CD8-positive, alpha-beta memory T cell (primary cell): ENCODE measurements at regions not wholly inside any gene's neighbourhood (a gene's known extent, or its start where the extent isn't known, plus 50 kb on each side); places are given as distances from the start of the nearest gene placed in this dataset.

Experiments used
- CTCF ChIA-PET: fragments of 350-600 bp; sonication (Branson Sonifier 250); formaldehyde crosslinking; loops from one replicate; lab custom pipeline; 2021; ENCODE audit warnings: antibody characterized with exemption; lab: Charles Lee
- POLR2A ChIA-PET: fragments of 350-600 bp; sonication (Branson Sonifier 250); formaldehyde crosslinking; loops from one replicate; lab custom pipeline; 2021; ENCODE audit warnings: antibody characterized with exemption; lab: Charles Lee
- DNase-seq, 5 donors: peaks; one replicate each; pipeline versions ENCODE4 v3.0.0 to v3.0.0-alpha.2; 2020 to 2022; ENCODE audit warnings: mixed read lengths in 1 of 5
- H3K27ac ChIP-seq: one replicate; pipeline ENCODE4 v1.7.0; 2013; ENCODE audit warnings: low read depth, mild to moderate bottlenecking, low read length, moderate library complexity
- H3K27me3 ChIP-seq: 2 replicates; pipeline ENCODE4 v1.7.0; 2013; ENCODE audit warnings: low read length, mild to moderate bottlenecking; ENCODE audit not compliant: insufficient read depth, poor library complexity, severe bottlenecking
- H3K36me3 ChIP-seq: 2 replicates; pipeline ENCODE4 v1.7.0; 2013; ENCODE audit warnings: mild to moderate bottlenecking, low read length, moderate library complexity; ENCODE audit not compliant: insufficient read depth
- H3K4me1 ChIP-seq: 2 replicates; pipeline ENCODE4 v1.7.0; 2013; ENCODE audit warnings: mild to moderate bottlenecking, low read length, moderate library complexity; ENCODE audit not compliant: insufficient read depth
- H3K4me3 ChIP-seq: 2 replicates; pipeline ENCODE4 v1.7.0; 2013; ENCODE audit warnings: mild to moderate bottlenecking, low read length
- H3K9me3 ChIP-seq: 2 replicates; pipeline ENCODE4 v1.7.0; 2013; ENCODE audit warnings: mild to moderate bottlenecking, low read length
- H3K27ac Mint-ChIP-seq, 8 donors: one replicate each; pipeline ENCODE4 v1.8.0; 2020 to 2021; ENCODE audit warnings: mixed read lengths in 8 of 8, mild to moderate bottlenecking in 6 of 8, inconsistent platforms in 3 of 8, moderate library complexity in 3 of 8
- H3K27me3 Mint-ChIP-seq, 2 donors: one replicate each; pipeline ENCODE4 v1.8.0; 2020 to 2021; ENCODE audit warnings: mixed read lengths in 2 of 2, mild to moderate bottlenecking in 1 of 2, moderate library complexity in 1 of 2
- H3K36me3 Mint-ChIP-seq, 3 donors: one replicate each; pipeline ENCODE4 v1.8.0; 2020 to 2021; ENCODE audit warnings: mixed read lengths in 3 of 3, inconsistent platforms in 1 of 3, mild to moderate bottlenecking in 1 of 3
- H3K4me1 Mint-ChIP-seq, 3 donors: one replicate each; pipeline ENCODE4 v1.8.0; 2020 to 2021; ENCODE audit warnings: mixed read lengths in 3 of 3, inconsistent platforms in 1 of 3, mild to moderate bottlenecking in 1 of 3
- H3K4me3 Mint-ChIP-seq, 7 donors: one replicate each; pipeline ENCODE4 v1.8.0; 2020 to 2021; ENCODE audit warnings: mixed read lengths in 7 of 7, mild to moderate bottlenecking in 6 of 7, moderate library complexity in 4 of 7, inconsistent platforms in 2 of 7
- H3K9me3 Mint-ChIP-seq, 5 donors: one replicate each; pipeline ENCODE4 v1.8.0; 2020 to 2022; ENCODE audit warnings: mixed read lengths in 5 of 5, mild to moderate bottlenecking in 3 of 5, moderate library complexity in 2 of 5, inconsistent platforms in 1 of 5

- Mint-ChIP-seq H3K9me3 (peaks cover 0 to 2% (median 0%) of the 10 kb centered on the region in 5 donors), H3K4me3 (no peak overlapping the region), H3K27ac (no peak overlapping the region), H3K27me3 (peaks cover 10 to 12% of the 10 kb centered on the region in 2 donors), H3K36me3 (no peaks in the 10 kb centered on the region), H3K4me1 (no peaks in the 10 kb centered on the region)
- Histone ChIP-seq H3K4me1 (no peaks in the 10 kb centered on the region), H3K27me3 (no peaks in the 10 kb centered on the region), H3K9me3 (no peaks in the 10 kb centered on the region), H3K4me3 (no peak overlapping the region), H3K27ac (no peak overlapping the region), H3K36me3 (no peaks in the 10 kb centered on the region)
- POLR2A ChIA-PET, result no interaction called here
- no peak for DNase-seq
- CTCF ChIA-PET, result no interaction called here
Measured at GRCh38 chr2:175745911-175746310, 256.2 kb downstream of the LNPK start.

GRCh38 chr2:175744000-175744399 lies 258.1 kb downstream of the LNPK start:
- H3K4me3 Mint-ChIP-seq, result no peak overlapping the region
- Histone ChIP-seq H3K9me3 (no peaks in the 10 kb centered on the region), H3K4me1 (no peaks in the 10 kb centered on the region), H3K36me3 (no peaks in the 10 kb centered on the region), H3K4me3 (no peak overlapping the region), H3K27ac (no peak overlapping the region), H3K27me3 (no peaks in the 10 kb centered on the region)
- H3K36me3 Mint-ChIP-seq, result no peaks in the 10 kb centered on the region
- POLR2A ChIA-PET, result no interaction called here
- CTCF ChIA-PET, result no interaction called here
- H3K9me3 Mint-ChIP-seq, result peaks cover 0 to 2% (median 0%) of the 10 kb centered on the region in 5 donors
- H3K4me1 Mint-ChIP-seq, result no peaks in the 10 kb centered on the region
- no peak for DNase-seq
- no peak overlapping the region for H3K27ac Mint-ChIP-seq
- peaks cover 9 to 12% of the 10 kb centered on the region in 2 donors for H3K27me3 Mint-ChIP-seq

- H3K27ac ChIP-seq, result no peak overlapping the region
- H3K4me3 ChIP-seq, result no peak overlapping the region
- Mint-ChIP-seq H3K36me3 (no peaks in the 10 kb centered on the region), H3K4me3 (no peak overlapping the region), H3K27ac (no peak overlapping the region), H3K9me3 (peaks cover 0 to 2% (median 0%) of the 10 kb centered on the region in 5 donors), H3K4me1 (no peaks in the 10 kb centered on the region), H3K27me3 (peaks cover 9 to 17% of the 10 kb centered on the region in 2 donors)
- H3K9me3 ChIP-seq, result no peaks in the 10 kb centered on the region
- ChIA-PET POLR2A (no interaction called here), CTCF (no interaction called here)
- no peaks in the 10 kb centered on the region for H3K27me3 ChIP-seq
- no peaks in the 10 kb centered on the region for H3K36me3 ChIP-seq
- no peak for DNase-seq
- no peaks in the 10 kb centered on the region for H3K4me1 ChIP-seq
Measured at GRCh38 chr2:175743011-175743410, 259.1 kb downstream of the LNPK start.

- Histone ChIP-seq H3K27ac (no peak overlapping the region), H3K4me1 (no peaks in the 10 kb centered on the region), H3K9me3 (no peaks in the 10 kb centered on the region), H3K4me3 (no peak overlapping the region), H3K27me3 (no peaks in the 10 kb centered on the region), H3K36me3 (no peaks in the 10 kb centered on the region)
- POLR2A ChIA-PET, result no interaction called here
- Mint-ChIP-seq H3K27me3 (peaks cover 9 to 17% of the 10 kb centered on the region in 2 donors), H3K9me3 (peaks cover 0 to 2% (median 0%) of the 10 kb centered on the region in 5 donors), H3K27ac (no peak overlapping the region), H3K36me3 (no peaks in the 10 kb centered on the region), H3K4me3 (no peak overlapping the region), H3K4me1 (no peaks in the 10 kb centered on the region)
- no peak for DNase-seq
- CTCF ChIA-PET, result no interaction called here
Measured at GRCh38 chr2:175742367-175742766, 259.7 kb downstream of the LNPK start.

GRCh38 chr2:175741164-175741563 lies 260.9 kb downstream of the LNPK start:
- no peak overlapping the region for H3K27ac Mint-ChIP-seq
- Histone ChIP-seq H3K4me3 (no peak overlapping the region), H3K4me1 (no peaks in the 10 kb centered on the region), H3K27ac (no peak overlapping the region), H3K36me3 (no peaks in the 10 kb centered on the region), H3K9me3 (no peaks in the 10 kb centered on the region), H3K27me3 (no peaks in the 10 kb centered on the region)
- peaks cover 0 to 2% (median 0%) of the 10 kb centered on the region in 5 donors for H3K9me3 Mint-ChIP-seq
- H3K27me3 Mint-ChIP-seq, result peaks cover 9 to 17% of the 10 kb centered on the region in 2 donors
- no peak for DNase-seq
- ChIA-PET CTCF (no interaction called here), POLR2A (no interaction called here)
- H3K4me1 Mint-ChIP-seq, result no peaks in the 10 kb centered on the region
- no peak overlapping the region for H3K4me3 Mint-ChIP-seq
- H3K36me3 Mint-ChIP-seq, result no peaks in the 10 kb centered on the region

GRCh38 chr2:175737722-175738361 lies 264.2 kb downstream of the LNPK start:
- Histone ChIP-seq H3K4me3 (no peak overlapping the region), H3K36me3 (no peaks in the 10 kb centered on the region), H3K27ac (no peak overlapping the region), H3K27me3 (no peaks in the 10 kb centered on the region), H3K9me3 (no peaks in the 10 kb centered on the region), H3K4me1 (no peaks in the 10 kb centered on the region)
- no peaks in the 10 kb centered on the region for H3K9me3 Mint-ChIP-seq
- H3K36me3 Mint-ChIP-seq, result no peaks in the 10 kb centered on the region
- ChIA-PET POLR2A (no interaction called here), CTCF (no interaction called here)
- no peak overlapping the region for H3K4me3 Mint-ChIP-seq
- no peak overlapping the region for H3K27ac Mint-ChIP-seq
- peaks cover 0 to 8% of the 10 kb centered on the region in 2 donors for H3K27me3 Mint-ChIP-seq
- no peaks in the 10 kb centered on the region for H3K4me1 Mint-ChIP-seq
- no peak for DNase-seq

- no peaks in the 10 kb centered on the region for H3K4me1 ChIP-seq
- no peak overlapping the region for H3K4me3 ChIP-seq
- Mint-ChIP-seq H3K4me1 (no peaks in the 10 kb centered on the region), H3K4me3 (no peak overlapping the region), H3K27me3 (peaks cover 0 to 4% of the 10 kb centered on the region in 2 donors), H3K36me3 (no peaks in the 10 kb centered on the region), H3K9me3 (no peaks in the 10 kb centered on the region), H3K27ac (no peak overlapping the region)
- ChIA-PET CTCF (no interaction called here), POLR2A (no interaction called here)
- H3K27me3 ChIP-seq, result no peaks in the 10 kb centered on the region
- H3K9me3 ChIP-seq, result no peaks in the 10 kb centered on the region
- no peak for DNase-seq
- no peaks in the 10 kb centered on the region for H3K36me3 ChIP-seq
- no peak overlapping the region for H3K27ac ChIP-seq
Measured at GRCh38 chr2:175734686-175735085, 267.4 kb downstream of the LNPK start.

- H3K27ac Mint-ChIP-seq, result no peak overlapping the region
- no peak overlapping the region for H3K4me3 Mint-ChIP-seq
- Histone ChIP-seq H3K4me1 (no peaks in the 10 kb centered on the region), H3K4me3 (no peak overlapping the region), H3K27ac (no peak overlapping the region), H3K36me3 (no peaks in the 10 kb centered on the region), H3K27me3 (no peaks in the 10 kb centered on the region), H3K9me3 (no peaks in the 10 kb centered on the region)
- no peaks in the 10 kb centered on the region for H3K36me3 Mint-ChIP-seq
- CTCF ChIA-PET, result no interaction called here
- no peaks in the 10 kb centered on the region for H3K27me3 Mint-ChIP-seq
- POLR2A ChIA-PET, result no interaction called here
- no peaks in the 10 kb centered on the region for H3K9me3 Mint-ChIP-seq
- DNase-seq, result no peak
- H3K4me1 Mint-ChIP-seq, result no peaks in the 10 kb centered on the region
Measured at GRCh38 chr2:175732531-175732930, 269.5 kb downstream of the LNPK start.
